Activated CD8-positive, alpha-beta memory T cell treated with anti-CD3 and anti-CD28 coated beads, Interleukin-2, amount 10 ng/mL, durations not matched to agents 7 days and 5 days (primary cell): ENCODE measurements at regions not wholly inside any gene's neighbourhood (a gene's known extent, or its start where the extent isn't known, plus 50 kb on each side); places are given as distances from the start of the nearest gene placed in this dataset.
"Not testable (repeated sequence)": the region's sequence is repeated elsewhere in the genome, so short reads cannot be mapped to it uniquely, and the experiment has no call there.

ENCODE experiments used
- ATAC-seq: fragments of 150-1000 bp; cut with Tn5 transposase; one replicate; pipeline ENCODE4 v1.10.0; 2021; ENCODE audit warnings: moderate library complexity
- CTCF ChIA-PET: fragments of 350-600 bp; sonication (Branson Sonifier 250); formaldehyde crosslinking; loops from one replicate; lab custom pipeline; 2021; ENCODE audit warnings: antibody characterized with exemption; lab: Charles Lee
- DNase-seq: peaks from one replicate; pipeline ENCODE4 v3.0.0-alpha.2; 2020
- H3K27ac Mint-ChIP-seq: one replicate; pipeline ENCODE4 v1.8.0; 2021; ENCODE audit warnings: mild to moderate bottlenecking, mixed read lengths
- H3K27me3 Mint-ChIP-seq: one replicate; pipeline ENCODE4 v1.8.0; 2021; ENCODE audit warnings: mixed read lengths
- H3K36me3 Mint-ChIP-seq: one replicate; pipeline ENCODE4 v1.8.0; 2021; ENCODE audit warnings: mild to moderate bottlenecking, mixed read lengths
- H3K4me1 Mint-ChIP-seq: one replicate; pipeline ENCODE4 v1.8.0; 2021; ENCODE audit warnings: mixed read lengths
- H3K4me3 Mint-ChIP-seq: one replicate; pipeline ENCODE4 v1.8.0; 2021; ENCODE audit warnings: mild to moderate bottlenecking, moderate library complexity, mixed read lengths
- H3K9me3 Mint-ChIP-seq: one replicate; pipeline ENCODE4 v1.8.0; 2022; ENCODE audit warnings: low read depth, mixed read lengths

- DNase-seq (no peak), ATAC-seq (no peak)
- no peaks in the 10 kb centered on the region for H3K36me3 Mint-ChIP-seq
- H3K4me3 Mint-ChIP-seq: no peak overlapping the region
- no peaks in the 10 kb centered on the region for H3K9me3 Mint-ChIP-seq
- no peaks in the 10 kb centered on the region for H3K27me3 Mint-ChIP-seq
- H3K27ac Mint-ChIP-seq: no peak overlapping the region
- H3K4me1 Mint-ChIP-seq: no peaks in the 10 kb centered on the region
- CTCF ChIA-PET: no interaction called here
These were observed 357.9 kb upstream of the LRRC3B start for GRCh38 chr3:26264708-26265107.

- H3K36me3 Mint-ChIP-seq: no peaks in the 10 kb centered on the region
These were observed 350.7 kb upstream of the LRRC3B start for GRCh38 chr3:26271848-26272247.

GRCh38 chr3:26273196-26273595, 349.4 kb upstream of the LRRC3B start:
- DNase-seq (no peak), ATAC-seq (no peak)
- H3K9me3 Mint-ChIP-seq: no peaks in the 10 kb centered on the region
- H3K4me1 Mint-ChIP-seq: no peaks in the 10 kb centered on the region
- CTCF ChIA-PET: no interaction called here
- no peaks in the 10 kb centered on the region for H3K36me3 Mint-ChIP-seq
- H3K4me3 Mint-ChIP-seq: no peak overlapping the region
- H3K27ac Mint-ChIP-seq: no peak overlapping the region
- no peaks in the 10 kb centered on the region for H3K27me3 Mint-ChIP-seq

More at GRCh38 chr3:26271848-26272247, 350.7 kb upstream of the LRRC3B start:
- H3K9me3 Mint-ChIP-seq: no peaks in the 10 kb centered on the region
- H3K27me3 Mint-ChIP-seq: no peaks in the 10 kb centered on the region
- DNase-seq (no peak), ATAC-seq (no peak)
- no peak overlapping the region for H3K4me3 Mint-ChIP-seq
- no peak overlapping the region for H3K27ac Mint-ChIP-seq
- CTCF ChIA-PET: no interaction called here
- no peaks in the 10 kb centered on the region for H3K4me1 Mint-ChIP-seq

- no peaks in the 10 kb centered on the region for H3K36me3 Mint-ChIP-seq
- ATAC-seq: no peak
- CTCF ChIA-PET: no interaction called here
These were observed 343.5 kb upstream of the LRRC3B start for GRCh38 chr3:26279091-26279490.

GRCh38 chr3:26280517-26280916, 342.1 kb upstream of the LRRC3B start:
- no peaks in the 10 kb centered on the region for H3K27me3 Mint-ChIP-seq
- peaks cover 7% of the 10 kb centered on the region for H3K9me3 Mint-ChIP-seq
- DNase-seq (no peak), ATAC-seq (no peak)
- H3K4me3 Mint-ChIP-seq: no peak overlapping the region
- no peak overlapping the region for H3K27ac Mint-ChIP-seq
- CTCF ChIA-PET: no interaction called here
- H3K36me3 Mint-ChIP-seq: no peaks in the 10 kb centered on the region
- no peaks in the 10 kb centered on the region for H3K4me1 Mint-ChIP-seq

More at GRCh38 chr3:26279091-26279490, 343.5 kb upstream of the LRRC3B start:
- no peak for DNase-seq
- Mint-ChIP-seq H3K27me3 (no peaks in the 10 kb centered on the region), H3K4me3 (no peak overlapping the region), H3K4me1 (no peaks in the 10 kb centered on the region), H3K9me3 (peaks cover 5% of the 10 kb centered on the region), H3K27ac (no peak overlapping the region)

GRCh38 chr3:26281284-26281985, 341.1 kb upstream of the LRRC3B start:
- H3K4me3 Mint-ChIP-seq: no peak overlapping the region
- no peaks in the 10 kb centered on the region for H3K27me3 Mint-ChIP-seq
- no peaks in the 10 kb centered on the region for H3K36me3 Mint-ChIP-seq
- ATAC-seq (no peak), DNase-seq (no peak)
- peaks cover 7% of the 10 kb centered on the region for H3K9me3 Mint-ChIP-seq
- H3K27ac Mint-ChIP-seq: no peak overlapping the region
- H3K4me1 Mint-ChIP-seq: no peaks in the 10 kb centered on the region
- CTCF ChIA-PET: no interaction called here

GRCh38 chr3:26284503-26284902, 338.1 kb upstream of the LRRC3B start:
- H3K4me1 Mint-ChIP-seq, ATAC-seq, DNase-seq, H3K4me3 Mint-ChIP-seq, H3K27ac Mint-ChIP-seq, H3K9me3 Mint-ChIP-seq, CTCF ChIA-PET, H3K36me3 Mint-ChIP-seq, H3K27me3 Mint-ChIP-seq: not testable (repeated sequence)

- DNase-seq (no peak), ATAC-seq (no peak)
- Mint-ChIP-seq H3K27ac (no peak overlapping the region), H3K4me3 (no peak overlapping the region), H3K27me3 (no peaks in the 10 kb centered on the region), H3K4me1 (no peaks in the 10 kb centered on the region), H3K9me3 (no peaks in the 10 kb centered on the region), H3K36me3 (no peaks in the 10 kb centered on the region)
- CTCF ChIA-PET: no interaction called here
These were observed 330.7 kb upstream of the LRRC3B start for GRCh38 chr3:26291840-26292239.

GRCh38 chr3:26292780-26293179, 329.8 kb upstream of the LRRC3B start:
- Mint-ChIP-seq H3K4me1 (no peaks in the 10 kb centered on the region), H3K27me3 (no peaks in the 10 kb centered on the region), H3K4me3 (no peak overlapping the region), H3K36me3 (no peaks in the 10 kb centered on the region), H3K9me3 (no peaks in the 10 kb centered on the region), H3K27ac (no peak overlapping the region)
- DNase-seq: no peak
- ATAC-seq: no peak
- CTCF ChIA-PET: no interaction called here

- no peaks in the 10 kb centered on the region for H3K9me3 Mint-ChIP-seq
- DNase-seq (no peak), ATAC-seq (no peak)
- CTCF ChIA-PET: no interaction called here
- no peak overlapping the region for H3K27ac Mint-ChIP-seq
- H3K4me3 Mint-ChIP-seq: no peak overlapping the region
- H3K36me3 Mint-ChIP-seq: no peaks in the 10 kb centered on the region
- H3K27me3 Mint-ChIP-seq: no peaks in the 10 kb centered on the region
- no peaks in the 10 kb centered on the region for H3K4me1 Mint-ChIP-seq
These were observed 329.2 kb upstream of the LRRC3B start for GRCh38 chr3:26293329-26293844.

GRCh38 chr3:26307192-26307591, 315.4 kb upstream of the LRRC3B start:
- Mint-ChIP-seq H3K4me3 (no peak overlapping the region), H3K36me3 (no peaks in the 10 kb centered on the region), H3K9me3 (peaks cover 10% of the 10 kb centered on the region), H3K27me3 (no peaks in the 10 kb centered on the region), H3K4me1 (no peaks in the 10 kb centered on the region), H3K27ac (no peak overlapping the region)
- CTCF ChIA-PET: no interaction called here
- ATAC-seq (no peak), DNase-seq (no peak)

GRCh38 chr3:26307787-26308186, 314.8 kb upstream of the LRRC3B start:
- H3K27ac Mint-ChIP-seq: no peak overlapping the region
- ATAC-seq (no peak), DNase-seq (no peak)
- peaks cover 8% of the 10 kb centered on the region for H3K9me3 Mint-ChIP-seq
- no peaks in the 10 kb centered on the region for H3K27me3 Mint-ChIP-seq
- no peaks in the 10 kb centered on the region for H3K4me1 Mint-ChIP-seq
- H3K4me3 Mint-ChIP-seq: no peak overlapping the region
- CTCF ChIA-PET: no interaction called here
- no peaks in the 10 kb centered on the region for H3K36me3 Mint-ChIP-seq

- ATAC-seq (no peak), DNase-seq (no peak)
- Mint-ChIP-seq H3K27me3 (no peaks in the 10 kb centered on the region), H3K4me1 (no peaks in the 10 kb centered on the region), H3K4me3 (no peak overlapping the region), H3K9me3 (peaks cover 8% of the 10 kb centered on the region), H3K36me3 (no peaks in the 10 kb centered on the region), H3K27ac (no peak overlapping the region)
- CTCF ChIA-PET: no interaction called here
These were observed 314.1 kb upstream of the LRRC3B start for GRCh38 chr3:26308454-26308853.

GRCh38 chr3:26309536-26309935, 313.0 kb upstream of the LRRC3B start:
- H3K36me3 Mint-ChIP-seq, H3K4me1 Mint-ChIP-seq, H3K27ac Mint-ChIP-seq, H3K9me3 Mint-ChIP-seq, ATAC-seq, DNase-seq, H3K27me3 Mint-ChIP-seq, CTCF ChIA-PET, H3K4me3 Mint-ChIP-seq: not testable (repeated sequence)
